AG09319 (cell line): ENCODE measurements at regions not wholly inside any gene's neighbourhood (a gene's known extent, or its start where the extent isn't known, plus 50 kb on each side); places are given as distances from the start of the nearest gene placed in this dataset.
"Not testable (repeated sequence)": the region's sequence is repeated elsewhere in the genome, so short reads cannot be mapped to it uniquely, and the experiment has no call there.

Experiments used
- DNase-seq: peaks from one replicate; pipeline ENCODE4 v3.0.0-alpha.2; 2010; ENCODE audit warnings: low read depth; ENCODE audit errors: extremely low read depth
- CTCF ChIP-seq: IDR thresholded peaks from 2 replicates; pipeline ENCODE4 v1.5.1; 2011; ENCODE audit warnings: low read depth, mild to moderate bottlenecking, inconsistent platforms, low read length, moderate library complexity

GRCh38 chr2:8441371-8441770 lies 240.5 kb upstream of the ID2 start:
- no peak for DNase-seq
- no peak for TF ChIP-seq CTCF

- TF ChIP-seq CTCF, result no peak
- no peak for DNase-seq
These were observed 239.9 kb upstream of the ID2 start for GRCh38 chr2:8441986-8442385.

- no peak for TF ChIP-seq CTCF
- no peak for DNase-seq
These were observed 238.9 kb upstream of the ID2 start for GRCh38 chr2:8442833-8443486.

- TF ChIP-seq CTCF, result no peak
- DNase-seq, result no peak
These were observed 236.3 kb upstream of the ID2 start for GRCh38 chr2:8445580-8445979.

GRCh38 chr2:8446751-8447150 lies 235.1 kb upstream of the ID2 start:
- not testable (repeated sequence) for DNase-seq

GRCh38 chr2:8447610-8448221 lies 234.1 kb upstream of the ID2 start:
- no peak for TF ChIP-seq CTCF
- no peak for DNase-seq

- no peak for DNase-seq
- no peak for TF ChIP-seq CTCF
These were observed 232.9 kb upstream of the ID2 start for GRCh38 chr2:8448824-8449556.
